Left forelimb (tissue), 1 donor: ENCODE measurements at regions not wholly inside any gene's neighbourhood (a gene's known extent, or its start where the extent isn't known, plus 50 kb on each side); places are given as distances from the start of the nearest gene placed in this dataset.
"Not testable (repeated sequence)": the region's sequence is repeated elsewhere in the genome, so short reads cannot be mapped to it uniquely, and the experiment has no call there.

ENCODE experiments used
- DNase-seq: peaks from one replicate; pipeline ENCODE4 v3.0.0-alpha.2; 2018; ENCODE audit warnings: low spot score

- no peak for DNase-seq
Observed at GRCh38 chr1:170376801-170377385, 155.1 kb upstream of the GORAB start.

GRCh38 chr1:170377440-170377839 lies 154.5 kb upstream of the GORAB start:
- no peak for DNase-seq

- DNase-seq = no peak
Observed at GRCh38 chr1:170377896-170378634, 153.9 kb upstream of the GORAB start.

GRCh38 chr1:170385750-170386149 lies 146.2 kb upstream of the GORAB start:
- no peak for DNase-seq

- DNase-seq = no peak
Observed at GRCh38 chr1:170388489-170388888, 143.5 kb upstream of the GORAB start.

GRCh38 chr1:170395149-170395548 lies 136.8 kb upstream of the GORAB start:
- no peak for DNase-seq

GRCh38 chr1:170397061-170397460 lies 134.9 kb upstream of the GORAB start:
- DNase-seq = no peak

GRCh38 chr1:170402476-170403311 lies 129.3 kb upstream of the GORAB start:
- no peak for DNase-seq

- DNase-seq = no peak
Observed at GRCh38 chr1:170407138-170407537, 124.8 kb upstream of the GORAB start.

GRCh38 chr1:170407581-170407980 lies 124.4 kb upstream of the GORAB start:
- no peak for DNase-seq

- DNase-seq = no peak
Observed at GRCh38 chr1:170410401-170411166, 121.4 kb upstream of the GORAB start.

GRCh38 chr1:170414989-170415709 lies 116.8 kb upstream of the GORAB start:
- DNase-seq = no peak

GRCh38 chr1:170415710-170416372 lies 116.1 kb upstream of the GORAB start:
- no peak for DNase-seq

GRCh38 chr1:170424346-170424745 lies 107.6 kb upstream of the GORAB start:
- no peak for DNase-seq

- no peak for DNase-seq
Observed at GRCh38 chr1:170426596-170426995, 105.4 kb upstream of the GORAB start.

- not testable (repeated sequence) for DNase-seq
Observed at GRCh38 chr1:170427002-170427401, 105.0 kb upstream of the GORAB start.

GRCh38 chr1:170436928-170437327 lies 95.0 kb upstream of the GORAB start:
- no peak for DNase-seq

- DNase-seq = no peak
Observed at GRCh38 chr1:170445096-170445495, 86.9 kb upstream of the GORAB start.

- DNase-seq = no peak
Observed at GRCh38 chr1:170448661-170449158, 83.3 kb upstream of the GORAB start.

- DNase-seq = not testable (repeated sequence)
Observed at GRCh38 chr1:170457325-170458050, 74.5 kb upstream of the GORAB start.
